Right atrium auricular region (tissue), 2 donors: ENCODE measurements at regions not wholly inside any gene's neighbourhood (a gene's known extent, or its start where the extent isn't known, plus 50 kb on each side); places are given as distances from the start of the nearest gene placed in this dataset.

Experiments used
- DNase-seq: peaks from one replicate; pipeline ENCODE4 v3.0.0-alpha.2; 2019; ENCODE audit warnings: low spot score
- H3K27ac ChIP-seq, 2 donors: fragments of 200-600 bp; sonication (generic); 1 replicate in 1 of 2; 2 replicates in 1 of 2; pipeline ENCODE4 v1.5.1; 2016 to 2019
- H3K27me3 ChIP-seq, 2 donors: fragments of 200-600 bp; sonication (generic); one replicate each; pipeline versions ENCODE4 v1.5.1 to v1.6.0; 2017 to 2019
- H3K36me3 ChIP-seq: fragments of 200-600 bp; sonication (generic); one replicate; pipeline ENCODE4 v1.5.1; 2016
- H3K4me1 ChIP-seq, 2 donors: fragments of 200-600 bp; sonication (generic); one replicate each; pipeline versions ENCODE4 v1.5.1 to v1.6.0; 2017 to 2019
- H3K4me3 ChIP-seq, 2 donors: fragments of 200-600 bp; sonication (generic); 1 replicate in 1 of 2; 2 replicates in 1 of 2; pipeline ENCODE4 v1.5.1; 2017 to 2019; ENCODE audit warnings: mild to moderate bottlenecking in 1 of 2, moderate library complexity in 1 of 2
- H3K9me3 ChIP-seq, 2 donors: fragments of 200-600 bp; sonication (generic); one replicate each; pipeline ENCODE4 v1.5.1; 2019
- TF ChIP-seq, protein P1 (sequence below), 2 donors: fragments of 200-600 bp; sonication (generic); IDR thresholded peaks; one replicate each; pipeline ENCODE4 v1.5.1; 2019; ENCODE audit warnings: antibody characterized with exemption in 2 of 2

DNA sequence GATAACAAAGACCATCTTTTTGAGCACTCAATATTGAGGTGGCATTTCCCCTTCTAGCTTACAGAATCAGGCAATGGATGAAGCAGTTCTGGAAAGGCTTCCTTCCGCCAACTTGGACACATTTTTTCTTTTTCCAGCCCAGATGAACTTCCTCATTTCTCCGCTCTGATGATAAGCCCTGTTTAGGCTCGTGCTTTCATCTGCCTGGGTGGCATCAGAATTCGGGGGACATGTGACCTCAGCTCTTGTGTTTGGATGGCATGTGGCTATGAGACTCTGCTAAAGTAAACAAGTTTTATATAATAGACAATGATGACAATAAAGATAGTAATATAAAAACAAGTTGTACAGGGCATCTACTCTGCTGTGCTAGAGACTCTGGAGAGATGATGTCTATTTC, 796.7 kb downstream of the DHX35 start:
- DNase-seq: no peak
- no peaks in the 10 kb centered on the region for H3K36me3 ChIP-seq
- TF ChIP-seq, protein P1, sequence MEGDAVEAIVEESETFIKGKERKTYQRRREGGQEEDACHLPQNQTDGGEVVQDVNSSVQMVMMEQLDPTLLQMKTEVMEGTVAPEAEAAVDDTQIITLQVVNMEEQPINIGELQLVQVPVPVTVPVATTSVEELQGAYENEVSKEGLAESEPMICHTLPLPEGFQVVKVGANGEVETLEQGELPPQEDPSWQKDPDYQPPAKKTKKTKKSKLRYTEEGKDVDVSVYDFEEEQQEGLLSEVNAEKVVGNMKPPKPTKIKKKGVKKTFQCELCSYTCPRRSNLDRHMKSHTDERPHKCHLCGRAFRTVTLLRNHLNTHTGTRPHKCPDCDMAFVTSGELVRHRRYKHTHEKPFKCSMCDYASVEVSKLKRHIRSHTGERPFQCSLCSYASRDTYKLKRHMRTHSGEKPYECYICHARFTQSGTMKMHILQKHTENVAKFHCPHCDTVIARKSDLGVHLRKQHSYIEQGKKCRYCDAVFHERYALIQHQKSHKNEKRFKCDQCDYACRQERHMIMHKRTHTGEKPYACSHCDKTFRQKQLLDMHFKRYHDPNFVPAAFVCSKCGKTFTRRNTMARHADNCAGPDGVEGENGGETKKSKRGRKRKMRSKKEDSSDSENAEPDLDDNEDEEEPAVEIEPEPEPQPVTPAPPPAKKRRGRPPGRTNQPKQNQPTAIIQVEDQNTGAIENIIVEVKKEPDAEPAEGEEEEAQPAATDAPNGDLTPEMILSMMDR (IDR thresholded peaks at IDR 0.05): no peak
- H3K27ac ChIP-seq: no peak overlapping the region
- no peaks in the 10 kb centered on the region for H3K4me1 ChIP-seq
- H3K9me3 ChIP-seq: peaks cover 0 to 5% of the 10 kb centered on the region in 2 donors
- H3K4me3 ChIP-seq: no peak overlapping the region
- H3K27me3 ChIP-seq: no peaks in the 10 kb centered on the region

DNA sequence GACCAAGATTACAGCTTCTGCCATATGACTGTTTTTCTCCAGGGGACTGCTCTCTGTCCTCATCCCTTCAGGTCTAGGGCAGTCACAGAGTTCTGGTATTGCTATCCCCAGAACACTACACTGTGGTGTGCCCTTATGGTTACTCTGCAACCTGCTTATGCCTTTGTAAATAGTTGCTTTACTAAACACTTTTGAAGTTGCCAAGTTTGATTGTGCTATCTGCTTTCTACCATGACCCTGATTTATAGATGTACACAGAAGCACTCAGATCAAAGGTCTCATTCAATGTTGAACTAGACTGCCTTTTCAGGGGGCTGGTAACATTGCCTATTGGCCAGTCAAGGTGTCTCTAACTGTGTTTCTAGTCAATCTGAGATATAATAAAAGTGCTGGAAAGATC, 794.7 kb downstream of the DHX35 start:
- no peak for DNase-seq
- Histone ChIP-seq H3K27me3 (no peaks in the 10 kb centered on the region), H3K4me3 (no peak overlapping the region), H3K4me1 (no peaks in the 10 kb centered on the region), H3K9me3 (no peaks in the 10 kb centered on the region), H3K36me3 (no peaks in the 10 kb centered on the region), H3K27ac (no peak overlapping the region)
- TF ChIP-seq, protein P1 (IDR thresholded peaks at IDR 0.05): no peak

GRCh38 chr20:39756369-39756768, 794.2 kb downstream of the DHX35 start:
- Histone ChIP-seq H3K4me1 (no peaks in the 10 kb centered on the region), H3K4me3 (no peak overlapping the region), H3K36me3 (no peaks in the 10 kb centered on the region), H3K9me3 (no peaks in the 10 kb centered on the region), H3K27ac (no peak overlapping the region), H3K27me3 (no peaks in the 10 kb centered on the region)
- DNase-seq: no peak
- TF ChIP-seq, protein P1 (IDR thresholded peaks at IDR 0.05): no peak

GRCh38 chr20:39752262-39752876, 790.2 kb downstream of the DHX35 start:
- TF ChIP-seq, protein P1 (IDR thresholded peaks at IDR 0.05): no peak
- no peak for DNase-seq
- Histone ChIP-seq H3K4me3 (no peak overlapping the region), H3K27ac (no peak overlapping the region), H3K9me3 (peaks cover 0 to 27% of the 10 kb centered on the region in 2 donors), H3K4me1 (no peaks in the 10 kb centered on the region), H3K27me3 (no peaks in the 10 kb centered on the region), H3K36me3 (no peaks in the 10 kb centered on the region)

GRCh38 chr20:39751557-39752137, 789.5 kb downstream of the DHX35 start:
- no peak for DNase-seq
- H3K27ac ChIP-seq: no peak overlapping the region
- no peaks in the 10 kb centered on the region for H3K27me3 ChIP-seq
- peaks cover 0 to 28% of the 10 kb centered on the region in 2 donors for H3K9me3 ChIP-seq
- H3K4me1 ChIP-seq: no peaks in the 10 kb centered on the region
- no peak overlapping the region for H3K4me3 ChIP-seq
- no peaks in the 10 kb centered on the region for H3K36me3 ChIP-seq
- TF ChIP-seq, protein P1 (IDR thresholded peaks at IDR 0.05): no peak

- no peak for DNase-seq
- Histone ChIP-seq H3K9me3 (peaks cover 0 to 28% of the 10 kb centered on the region in 2 donors), H3K4me1 (no peaks in the 10 kb centered on the region), H3K27ac (no peak overlapping the region), H3K36me3 (no peaks in the 10 kb centered on the region), H3K4me3 (no peak overlapping the region), H3K27me3 (no peaks in the 10 kb centered on the region)
- TF ChIP-seq, protein P1 (IDR thresholded peaks at IDR 0.05): no peak
These were observed 783.2 kb downstream of the DHX35 start for GRCh38 chr20:39745380-39745779.
